CD1c-positive myeloid dendritic cell (primary cell): ENCODE measurements at regions not wholly inside any gene's neighbourhood (a gene's known extent, or its start where the extent isn't known, plus 50 kb on each side); places are given as distances from the start of the nearest gene placed in this dataset.
"Not testable (repeated sequence)": the region's sequence is repeated elsewhere in the genome, so short reads cannot be mapped to it uniquely, and the experiment has no call there.

Source experiments
- DNase-seq: peaks from one replicate; pipeline ENCODE4 v3.0.0-alpha.2; 2016; ENCODE audit errors: extremely low spot score

DNA sequence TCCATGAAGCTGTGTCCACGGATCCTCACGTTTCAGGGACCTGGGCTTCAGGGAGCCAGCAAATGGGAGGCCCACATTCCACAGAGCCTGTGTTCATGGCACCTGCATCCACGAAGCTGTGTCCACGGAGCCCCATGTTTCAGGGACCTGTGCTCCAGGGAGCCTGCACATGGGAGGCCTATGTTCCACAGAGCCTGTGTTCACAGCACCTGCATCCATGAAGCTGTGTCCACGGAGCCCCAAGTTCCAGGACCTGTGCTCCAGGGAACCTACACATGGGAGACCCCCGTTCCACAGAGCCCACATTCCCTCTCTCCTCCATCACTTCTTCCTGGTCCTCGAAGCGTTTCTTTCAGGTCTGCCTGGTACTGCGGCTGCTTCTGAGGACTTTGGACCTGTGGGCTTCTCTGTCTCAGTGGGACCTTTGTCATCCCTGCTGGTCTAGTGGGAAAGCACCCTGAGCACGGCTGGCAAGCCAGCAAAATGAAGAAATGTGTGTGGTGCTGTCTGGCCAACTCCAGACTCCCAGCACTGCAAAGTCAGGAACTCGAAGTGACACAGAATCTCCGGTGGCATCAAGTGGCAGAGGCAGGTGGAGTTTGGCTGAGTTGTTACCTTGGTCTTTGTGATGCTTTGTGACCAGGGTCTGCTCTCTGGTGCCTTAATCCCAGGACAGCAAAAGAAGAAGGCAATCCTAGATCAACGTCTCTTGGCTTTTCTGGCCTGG lies 245.9 kb downstream of the DLL1 start:
- no peak for DNase-seq

DNA sequence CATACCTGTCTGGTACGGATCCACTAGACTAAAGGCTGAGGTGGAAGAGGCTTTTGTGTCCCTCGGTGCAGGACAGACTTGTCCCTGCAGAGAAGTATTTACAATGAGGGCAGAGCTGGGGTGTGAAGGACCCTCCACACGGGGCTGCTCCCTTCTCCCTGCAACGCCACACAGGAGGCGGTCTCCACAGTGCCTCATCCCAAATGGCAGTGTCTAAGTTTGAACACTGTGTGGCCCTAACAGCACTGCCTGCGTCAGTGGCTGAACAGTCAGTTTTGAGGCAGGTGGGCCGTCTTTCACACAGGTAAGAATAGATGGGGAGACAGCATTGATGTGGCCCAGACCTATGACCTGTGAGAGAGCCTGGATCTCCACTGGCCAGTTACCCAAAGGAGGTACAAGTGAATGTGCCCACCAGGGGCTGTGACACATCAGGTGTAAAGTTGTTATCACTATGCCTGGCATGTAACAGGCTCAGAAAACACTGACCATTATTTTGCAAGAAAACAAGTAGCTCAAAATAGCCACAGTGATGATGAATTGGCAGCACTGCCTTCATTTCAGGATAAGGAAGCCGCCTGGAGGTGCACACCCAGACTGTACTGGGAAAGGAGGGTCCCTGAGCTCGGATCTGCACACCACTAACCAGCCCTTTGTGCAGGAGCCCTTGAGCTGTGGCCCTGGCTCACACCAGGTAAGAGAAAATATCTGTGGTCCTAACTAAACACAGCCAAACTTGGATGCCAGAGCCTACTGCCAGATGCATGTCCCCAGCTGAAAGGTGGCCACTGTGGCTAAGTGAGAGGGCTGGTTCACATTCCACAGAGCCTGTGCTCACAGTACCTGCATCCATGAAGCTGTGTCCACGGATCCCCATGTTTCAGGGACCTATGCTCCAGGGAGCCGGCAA lies 246.7 kb downstream of the DLL1 start:
- no peak for DNase-seq

DNA sequence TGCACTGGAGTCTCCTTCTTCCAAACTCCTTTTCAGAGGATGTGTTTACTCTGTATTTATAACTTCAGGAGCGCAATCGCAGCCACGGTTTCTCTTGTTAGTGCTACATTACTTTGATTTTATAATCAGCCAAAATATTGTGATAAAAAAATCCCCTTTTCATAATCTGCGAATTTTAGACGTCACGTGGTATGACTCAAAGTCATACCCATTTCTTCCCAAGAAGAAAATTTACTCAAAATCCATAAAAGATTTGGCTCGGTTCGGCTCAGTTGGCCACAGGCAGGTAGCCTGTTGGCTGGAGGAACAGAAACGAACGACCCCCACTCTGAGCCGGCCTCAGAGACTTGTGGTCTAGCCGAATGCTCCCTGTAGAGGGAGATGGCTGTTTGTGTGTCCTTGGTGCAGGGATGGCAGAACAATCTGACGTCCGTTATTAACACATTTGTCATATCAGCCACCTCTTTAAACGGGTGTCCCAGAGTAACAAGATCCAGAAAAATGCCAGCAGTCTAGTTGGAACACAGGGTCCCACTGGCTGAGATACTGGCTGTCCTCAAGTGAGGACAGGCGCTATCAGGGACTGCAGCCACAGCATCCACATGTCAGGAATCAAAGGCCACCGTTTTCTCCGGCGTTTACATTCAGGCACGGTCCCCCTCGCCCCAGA lies 247.6 kb downstream of the DLL1 start:
- DNase-seq: no peak

DNA sequence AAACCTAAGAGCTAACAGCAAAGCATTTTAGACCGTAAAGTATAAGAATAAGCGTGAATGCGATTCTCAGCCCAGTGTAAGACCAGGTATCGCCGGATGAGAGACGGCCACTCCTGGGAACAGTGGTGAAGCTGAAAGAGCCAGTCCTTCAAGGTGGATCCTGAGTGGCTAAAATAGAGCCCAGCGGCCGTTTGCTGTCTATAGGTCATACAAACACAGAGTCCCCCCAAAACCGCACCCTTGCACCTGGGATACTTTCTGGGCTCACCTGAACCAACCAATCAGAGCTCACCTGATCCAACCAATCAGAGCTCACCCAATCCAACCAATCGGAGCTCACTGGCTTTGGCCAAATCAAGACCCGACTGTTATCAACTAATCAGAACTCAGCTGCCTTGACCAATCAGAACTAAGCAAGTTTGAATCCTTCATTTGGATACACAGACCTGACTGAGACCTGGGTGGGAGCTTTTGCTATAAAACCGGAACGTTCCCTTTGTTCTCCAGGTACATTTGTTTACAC lies 248.2 kb downstream of the DLL1 start:
- DNase-seq: no peak

DNA sequence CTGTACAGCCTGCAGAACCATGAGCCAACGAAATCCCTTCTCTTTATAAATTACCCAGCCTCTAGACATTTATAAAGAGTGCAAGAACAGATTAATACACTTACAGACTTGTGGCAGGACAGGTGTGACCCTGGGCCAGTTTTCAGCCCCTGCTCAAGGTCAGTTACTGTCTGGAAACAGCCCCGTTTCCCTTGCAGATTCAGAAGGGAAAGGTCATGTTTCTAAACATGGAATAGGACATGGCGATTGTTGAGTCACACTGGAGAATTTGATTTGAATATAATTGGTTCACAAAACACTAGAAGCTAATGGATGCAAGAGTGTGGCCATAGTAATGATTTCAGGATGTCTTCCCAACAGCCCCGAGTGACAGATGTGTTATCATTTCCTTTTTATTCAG lies 248.8 kb downstream of the DLL1 start:
- no peak for DNase-seq

DNA sequence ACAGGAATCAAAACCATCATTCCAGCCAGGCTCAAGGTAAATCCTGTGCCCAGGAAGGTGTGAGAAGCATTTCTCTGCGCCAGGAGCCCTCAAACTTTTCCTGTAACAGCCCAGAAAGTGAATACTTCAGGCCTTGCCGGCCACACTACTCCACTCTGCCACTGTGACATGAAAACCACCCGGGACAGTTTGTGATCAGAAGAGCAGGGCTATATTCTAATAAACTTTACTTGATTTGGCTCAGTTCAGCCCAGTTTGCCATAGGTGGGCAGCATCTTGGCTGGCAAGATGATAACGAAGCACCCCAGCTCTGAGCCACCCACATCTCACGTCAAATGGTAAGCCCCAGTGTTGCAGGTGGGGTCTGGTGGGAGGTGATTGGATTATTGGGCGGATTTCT lies 249.4 kb downstream of the DLL1 start:
- DNase-seq: no peak

GRCh38 chr6:170040906-170041305 lies 250.0 kb downstream of the DLL1 start:
- no peak for DNase-seq

- DNase-seq: no peak
Measured at GRCh38 chr6:170040115-170040500, 250.8 kb downstream of the DLL1 start.

- no peak for DNase-seq
Measured at GRCh38 chr6:170039156-170040114, 251.4 kb downstream of the DLL1 start.

- DNase-seq: no peak
Measured at GRCh38 chr6:170038708-170039107, 252.2 kb downstream of the DLL1 start.

- DNase-seq: no peak
Measured at GRCh38 chr6:170038251-170038650, 252.6 kb downstream of the DLL1 start.

DNA sequence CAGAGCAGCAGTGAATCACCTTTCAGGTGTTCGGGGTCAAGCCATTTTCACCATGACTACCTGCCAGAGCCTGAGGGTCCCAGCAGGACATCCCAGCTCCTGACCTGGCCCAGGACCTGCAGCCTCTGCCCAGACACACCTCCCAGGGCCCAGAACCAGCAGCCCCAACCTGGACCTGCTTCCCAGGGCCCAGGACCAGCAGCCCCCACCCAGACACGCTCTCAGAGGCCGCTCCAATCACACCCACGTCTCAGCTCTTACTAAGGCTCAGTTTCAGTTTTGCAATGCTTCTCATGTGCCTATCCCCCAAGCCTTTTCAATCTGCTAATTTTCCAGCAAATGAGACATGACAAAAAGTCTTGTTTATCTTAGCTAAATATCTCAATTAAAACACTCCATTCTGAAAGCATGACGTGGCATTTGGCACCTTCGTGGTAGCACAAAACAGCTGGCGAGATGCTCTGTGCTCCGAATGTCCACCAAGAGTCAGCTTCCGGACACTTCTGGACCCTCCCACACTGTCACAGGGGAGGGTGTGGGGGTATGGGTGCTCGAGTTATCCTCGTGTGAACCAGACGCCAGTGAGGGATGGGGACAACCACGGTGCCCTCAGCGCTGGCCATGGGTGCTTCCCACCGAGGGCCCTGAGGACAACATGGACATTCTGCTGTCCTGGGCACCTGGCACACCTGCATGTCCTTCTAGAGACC lies 253.2 kb downstream of the DLL1 start:
- DNase-seq: no peak

- no peak for DNase-seq
Measured at GRCh38 chr6:170036916-170037315, 254.0 kb downstream of the DLL1 start.

- DNase-seq: not testable (repeated sequence)
Measured at GRCh38 chr6:170036367-170036766, 254.5 kb downstream of the DLL1 start.

DNA sequence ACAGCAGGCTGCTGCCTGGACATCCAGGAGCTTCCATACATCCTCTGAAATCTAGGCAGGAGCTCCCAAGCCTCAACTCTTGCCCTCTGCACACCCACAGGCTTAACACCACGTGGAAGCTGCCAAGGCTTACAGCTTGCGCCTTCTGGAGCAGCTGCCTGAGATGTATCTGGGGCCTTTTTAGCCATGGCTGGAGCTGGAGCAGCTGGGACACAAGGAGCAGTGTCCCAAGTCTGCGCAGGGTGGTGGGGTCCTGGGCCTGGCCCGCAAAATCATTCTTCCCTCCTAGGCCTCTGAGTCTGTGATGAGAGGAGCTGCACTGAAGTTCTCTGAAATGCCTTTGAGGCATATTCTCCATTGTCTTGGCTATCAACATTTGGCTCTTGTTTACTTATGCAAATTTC lies 255.0 kb downstream of the DLL1 start:
- no peak for DNase-seq

- DNase-seq: no peak
Measured at GRCh38 chr6:170035044-170035443, 255.8 kb downstream of the DLL1 start.

DNA sequence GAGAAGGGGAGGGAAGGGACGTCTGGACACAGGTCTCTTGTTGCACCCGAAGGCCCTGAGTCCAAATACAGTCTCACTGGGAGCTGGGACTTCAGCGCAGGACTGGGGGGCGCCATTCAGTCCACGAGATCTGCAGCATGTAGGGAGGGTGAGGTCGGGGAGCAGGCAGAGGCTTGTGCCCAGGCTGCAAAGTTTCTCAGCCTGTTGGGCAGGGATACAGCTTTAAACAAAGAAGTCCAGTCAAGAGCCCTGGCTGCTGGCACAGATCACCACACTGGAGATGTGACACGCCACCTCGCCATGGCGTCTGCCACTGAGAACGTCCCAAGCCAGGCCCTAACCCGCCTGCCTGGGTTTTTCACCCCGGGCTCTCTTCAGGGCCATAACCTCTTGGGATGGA lies 256.6 kb downstream of the DLL1 start:
- no peak for DNase-seq

- DNase-seq: no peak
Measured at GRCh38 chr6:170033666-170034065, 257.2 kb downstream of the DLL1 start.

DNA sequence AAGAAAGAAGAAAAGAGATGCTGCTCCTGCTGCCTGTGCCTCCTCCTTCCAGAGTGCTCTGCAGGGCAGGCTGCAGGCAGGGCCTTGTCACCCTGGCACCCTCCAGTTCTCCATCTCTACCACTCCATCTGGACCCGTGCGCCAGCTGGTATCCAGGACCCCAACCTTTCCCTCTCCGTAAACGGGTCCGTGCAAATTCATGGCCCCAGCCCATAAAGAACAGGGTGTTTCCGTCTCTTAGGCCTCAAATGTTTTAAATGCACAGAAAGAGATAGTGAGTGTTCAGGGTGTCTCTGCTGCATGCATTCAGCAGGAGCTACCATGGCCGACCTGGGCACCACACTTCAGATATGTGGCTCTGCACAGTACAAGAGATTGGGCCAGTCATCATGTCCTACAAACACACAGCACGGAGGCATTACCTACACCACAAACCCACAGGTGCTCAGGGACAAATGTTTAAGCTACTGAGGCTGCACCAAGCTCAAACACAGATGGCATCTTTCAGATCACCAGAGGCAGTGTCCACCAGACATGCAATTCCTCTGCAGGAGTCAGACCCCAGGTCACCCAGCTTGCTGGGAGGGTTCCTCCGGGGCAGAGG lies 258.1 kb downstream of the DLL1 start:
- DNase-seq: no peak

GRCh38 chr6:170032197-170032596 lies 258.7 kb downstream of the DLL1 start:
- DNase-seq: no peak
